Bronchial epithelial cell (primary cell): ENCODE measurements at regions not wholly inside any gene's neighbourhood (a gene's known extent, or its start where the extent isn't known, plus 50 kb on each side); places are given as distances from the start of the nearest gene placed in this dataset.

Experiments
- DNase-seq: peaks from one replicate; pipeline ENCODE4 v3.0.0-alpha.2; 2010; ENCODE audit warnings: low read depth
- FAIRE-seq: peaks from 2 replicates; lab custom pipeline; 2011; peaks lifted over from hg19 to GRCh38; lab: Jason Lieb, UNC
- H3K27me3 ChIP-seq: 2 replicates; pipeline ENCODE4 v1.5.1; 2011; ENCODE audit warnings: low read length; ENCODE audit not compliant: control insufficient read depth, insufficient read depth
- H3K36me3 ChIP-seq: 2 replicates; pipeline ENCODE4 v1.5.1; 2011; ENCODE audit warnings: low read length; ENCODE audit not compliant: control insufficient read depth, insufficient read depth
- H3K4me3 ChIP-seq: 2 replicates; pipeline ENCODE4 v1.5.1; 2011; ENCODE audit warnings: mild to moderate bottlenecking, low read depth, low read length, control low read depth
- TF ChIP-seq, protein P1 (sequence below): IDR thresholded peaks from 2 replicates; pipeline ENCODE4 v1.5.1; 2011; ENCODE audit warnings: mild to moderate bottlenecking, moderate library complexity, low read length, control low read depth, inconsistent platforms; ENCODE audit not compliant: insufficient read depth, severe bottlenecking

DNA sequence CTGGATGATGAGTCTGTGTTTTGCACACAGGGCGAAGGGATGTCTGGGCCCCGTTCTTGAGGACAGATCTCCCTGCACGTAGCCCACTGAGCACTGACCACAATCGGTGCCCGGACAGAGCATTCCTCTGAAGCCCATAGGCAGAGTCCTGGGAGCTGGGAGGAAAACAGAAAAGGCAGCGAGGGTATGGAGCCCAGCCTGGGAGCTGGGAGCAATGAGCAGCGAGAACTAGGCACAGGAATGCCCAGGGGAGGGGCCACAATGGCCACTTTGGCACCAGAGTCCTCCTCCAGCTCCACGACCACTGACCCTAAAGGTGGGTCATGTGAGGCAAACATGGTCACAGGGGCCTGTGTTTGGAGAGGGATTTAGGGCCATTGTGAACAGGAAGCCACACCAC, 333.9 kb downstream of the EIPR1 start:
- Histone ChIP-seq H3K36me3 (no peaks in the 10 kb centered on the region), H3K27me3 (no peaks in the 10 kb centered on the region), H3K4me3 (no peak overlapping the region)
- TF ChIP-seq, protein P1, sequence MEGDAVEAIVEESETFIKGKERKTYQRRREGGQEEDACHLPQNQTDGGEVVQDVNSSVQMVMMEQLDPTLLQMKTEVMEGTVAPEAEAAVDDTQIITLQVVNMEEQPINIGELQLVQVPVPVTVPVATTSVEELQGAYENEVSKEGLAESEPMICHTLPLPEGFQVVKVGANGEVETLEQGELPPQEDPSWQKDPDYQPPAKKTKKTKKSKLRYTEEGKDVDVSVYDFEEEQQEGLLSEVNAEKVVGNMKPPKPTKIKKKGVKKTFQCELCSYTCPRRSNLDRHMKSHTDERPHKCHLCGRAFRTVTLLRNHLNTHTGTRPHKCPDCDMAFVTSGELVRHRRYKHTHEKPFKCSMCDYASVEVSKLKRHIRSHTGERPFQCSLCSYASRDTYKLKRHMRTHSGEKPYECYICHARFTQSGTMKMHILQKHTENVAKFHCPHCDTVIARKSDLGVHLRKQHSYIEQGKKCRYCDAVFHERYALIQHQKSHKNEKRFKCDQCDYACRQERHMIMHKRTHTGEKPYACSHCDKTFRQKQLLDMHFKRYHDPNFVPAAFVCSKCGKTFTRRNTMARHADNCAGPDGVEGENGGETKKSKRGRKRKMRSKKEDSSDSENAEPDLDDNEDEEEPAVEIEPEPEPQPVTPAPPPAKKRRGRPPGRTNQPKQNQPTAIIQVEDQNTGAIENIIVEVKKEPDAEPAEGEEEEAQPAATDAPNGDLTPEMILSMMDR: no peak
- FAIRE-seq (no peak), DNase-seq (no peak)

DNA sequence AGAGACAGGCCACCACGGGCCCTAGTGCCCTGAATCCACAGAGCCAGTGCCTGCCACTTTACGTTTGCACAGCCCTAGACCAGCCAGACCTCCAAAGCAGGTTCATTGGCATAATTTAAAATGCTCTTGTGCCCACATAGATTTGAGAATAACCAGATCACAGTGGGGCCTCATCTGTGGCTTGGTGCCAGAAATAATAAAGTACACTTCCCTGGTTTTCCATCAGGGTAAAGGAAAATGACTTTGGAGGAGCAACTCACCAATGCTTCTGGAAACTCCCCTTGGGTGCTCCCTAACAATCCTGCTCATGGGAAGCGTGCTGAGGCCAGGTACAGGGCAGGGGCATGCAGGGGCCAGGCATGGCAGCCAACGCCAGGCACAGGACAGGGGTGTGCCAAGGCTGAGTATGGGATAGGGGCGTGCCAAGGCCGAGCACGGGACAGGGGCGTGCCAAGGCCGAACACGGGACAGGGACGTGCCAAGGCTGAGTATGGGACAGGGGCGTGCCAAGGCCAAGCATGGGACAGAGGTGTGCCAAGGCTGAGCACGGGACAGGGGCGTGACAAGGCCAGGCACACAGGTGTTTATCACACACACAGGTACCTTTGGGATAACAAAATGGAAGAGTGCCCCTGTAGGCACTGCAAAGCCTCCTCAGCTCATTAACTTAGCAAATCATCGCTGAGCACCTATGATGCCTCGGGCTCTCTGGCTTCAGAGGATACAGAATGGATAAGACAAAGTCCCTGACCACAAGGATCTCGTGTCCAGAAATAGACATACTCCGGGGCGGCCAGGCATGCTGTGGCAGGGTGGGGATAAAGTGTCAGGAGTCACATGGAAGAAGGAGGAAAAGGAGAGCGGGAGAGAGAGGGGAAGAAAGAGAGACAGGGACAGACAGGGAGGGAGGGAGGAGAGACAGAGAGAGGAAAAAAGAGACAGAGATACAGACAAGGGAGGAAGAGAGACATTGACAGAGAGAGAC, 334.7 kb downstream of the EIPR1 start:
- FAIRE-seq (no peak), DNase-seq (no peak)
- H3K27me3 ChIP-seq: no peaks in the 10 kb centered on the region
- H3K36me3 ChIP-seq: no peaks in the 10 kb centered on the region
- no peak overlapping the region for H3K4me3 ChIP-seq
- TF ChIP-seq, protein P1: no peak

DNA sequence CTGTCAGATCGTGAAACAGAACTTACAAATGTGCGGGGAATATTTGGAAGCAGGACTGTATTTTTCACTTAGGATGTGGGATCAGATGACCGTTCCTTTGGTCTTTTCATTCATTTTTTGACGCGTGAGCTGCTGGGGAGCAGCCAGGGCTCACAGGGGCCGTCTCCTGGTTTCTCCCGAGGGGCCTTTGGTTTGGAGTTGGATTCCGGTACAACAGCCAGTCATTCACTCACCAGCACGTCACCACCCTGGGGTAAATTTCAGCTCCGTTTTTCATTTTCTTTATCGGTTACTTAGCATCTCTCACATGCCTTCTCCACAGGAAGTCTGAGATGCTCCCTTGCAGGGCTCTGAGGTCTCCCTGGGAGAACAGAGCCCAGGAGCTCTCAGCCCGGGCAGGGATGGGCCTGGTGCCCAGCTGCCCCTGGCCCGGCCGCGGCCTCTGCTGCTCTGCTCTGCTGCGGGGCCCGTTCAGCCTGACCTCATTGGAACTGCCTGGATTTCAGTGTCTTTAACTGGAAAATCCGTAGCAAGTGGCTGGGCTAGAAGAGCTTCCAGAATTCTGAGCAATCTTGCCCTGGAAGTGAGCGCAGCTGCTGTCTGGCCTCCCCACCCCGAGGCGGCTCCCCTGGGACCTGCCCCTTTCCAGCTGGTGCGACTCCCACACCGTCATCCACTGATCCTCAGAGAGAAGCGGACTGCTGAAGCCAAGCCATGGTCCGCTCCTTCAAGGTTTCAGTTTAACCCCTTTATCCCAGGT, 335.6 kb downstream of the EIPR1 start:
- FAIRE-seq (no peak), DNase-seq (no peak)
- H3K36me3 ChIP-seq: no peaks in the 10 kb centered on the region
- no peak overlapping the region for H3K4me3 ChIP-seq
- TF ChIP-seq, protein P1: no peak
- no peaks in the 10 kb centered on the region for H3K27me3 ChIP-seq

DNA sequence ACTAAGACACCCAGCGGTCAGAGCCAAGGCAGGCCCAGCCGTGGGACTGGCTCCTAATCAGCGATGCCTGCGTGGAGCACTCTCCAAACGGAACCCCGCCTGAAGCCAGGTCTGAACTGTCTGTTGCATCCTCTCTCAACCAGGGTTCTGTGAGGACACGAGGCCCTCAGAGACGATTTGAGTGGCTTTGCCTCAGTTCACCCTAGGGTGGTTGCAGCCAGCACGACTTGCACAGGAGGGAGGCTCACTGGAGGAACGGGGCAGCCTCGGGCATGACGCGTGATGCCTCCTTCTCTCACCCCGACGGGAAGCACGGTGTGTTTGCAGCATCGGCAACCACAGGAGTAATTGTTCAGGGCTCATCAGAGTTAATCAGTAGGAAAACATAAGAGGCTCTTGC, 336.4 kb downstream of the EIPR1 start:
- DNase-seq: no peak
- no peak overlapping the region for H3K4me3 ChIP-seq
- H3K27me3 ChIP-seq: no peaks in the 10 kb centered on the region
- no peak for FAIRE-seq
- TF ChIP-seq, protein P1: no peak
- H3K36me3 ChIP-seq: no peaks in the 10 kb centered on the region

DNA sequence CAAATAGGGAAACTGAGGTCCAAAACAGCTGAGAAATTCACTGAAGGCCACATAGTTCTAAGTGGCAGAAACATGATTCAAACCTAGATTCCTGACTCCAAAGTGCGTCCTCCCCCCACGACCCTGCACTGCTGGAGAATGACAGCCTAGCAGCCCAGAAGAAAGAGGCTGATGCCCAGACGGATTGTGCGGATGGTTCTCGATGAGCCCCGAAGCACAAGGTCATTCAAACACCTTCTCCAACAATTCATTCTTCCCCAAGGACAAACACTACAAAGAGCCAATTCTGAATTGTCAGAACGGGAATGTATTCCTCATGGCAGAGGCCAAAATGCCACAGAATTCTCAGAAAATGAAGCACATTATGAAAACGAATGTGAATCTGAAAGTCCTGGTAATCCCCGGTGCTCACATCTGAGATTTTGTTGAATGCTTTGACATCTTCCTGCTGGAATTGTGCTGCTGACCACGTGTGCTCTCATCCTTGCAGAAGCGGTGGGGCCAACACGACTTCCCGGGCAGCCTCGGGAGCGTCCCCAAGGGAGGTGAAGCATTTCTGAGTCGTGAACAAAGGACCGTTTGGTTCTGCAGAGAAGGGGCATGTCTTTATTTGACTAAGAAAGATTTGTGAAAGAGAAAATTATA, 337.0 kb downstream of the EIPR1 start:
- TF ChIP-seq, protein P1: no peak
- H3K4me3 ChIP-seq: no peak overlapping the region
- DNase-seq: no peak
- FAIRE-seq: no peak
- H3K36me3 ChIP-seq: no peaks in the 10 kb centered on the region
- H3K27me3 ChIP-seq: no peaks in the 10 kb centered on the region
